ENCODE measurements at regions not wholly inside any gene's neighbourhood (a gene's known extent, or its start where the extent isn't known, plus 50 kb on each side); places are given as distances from the start of the nearest gene placed in this dataset.
A peak's percentile ranks its signal among the peaks of the same experiment; 100 is the strongest.

GRCh38 chr18:73918816-73919215 lies 228.8 kb downstream of the FBXO15 start:
- no peak for DNase-seq

DNA sequence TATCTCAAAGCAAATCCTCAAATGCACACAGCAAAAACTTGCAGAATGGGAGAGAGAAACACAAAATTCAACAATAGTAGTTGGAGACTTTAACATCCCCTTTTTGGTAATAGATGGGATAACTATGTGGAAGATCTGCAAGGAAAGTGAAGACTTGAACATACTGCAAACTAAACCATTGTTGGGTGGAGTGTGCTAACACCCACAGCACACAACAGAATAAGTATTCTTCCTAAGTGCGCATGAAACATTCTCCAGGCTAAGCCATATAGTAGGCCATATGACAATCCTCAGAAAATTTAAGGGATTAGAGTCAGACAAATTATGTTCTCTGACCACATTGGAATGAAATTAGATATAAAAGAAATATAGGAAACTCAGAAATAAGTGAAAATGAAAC lies 230.6 kb downstream of the FBXO15 start:
- no peak for DNase-seq

- no peak for DNase-seq
Measured at GRCh38 chr18:73913505-73913904, 234.1 kb downstream of the FBXO15 start.

DNA sequence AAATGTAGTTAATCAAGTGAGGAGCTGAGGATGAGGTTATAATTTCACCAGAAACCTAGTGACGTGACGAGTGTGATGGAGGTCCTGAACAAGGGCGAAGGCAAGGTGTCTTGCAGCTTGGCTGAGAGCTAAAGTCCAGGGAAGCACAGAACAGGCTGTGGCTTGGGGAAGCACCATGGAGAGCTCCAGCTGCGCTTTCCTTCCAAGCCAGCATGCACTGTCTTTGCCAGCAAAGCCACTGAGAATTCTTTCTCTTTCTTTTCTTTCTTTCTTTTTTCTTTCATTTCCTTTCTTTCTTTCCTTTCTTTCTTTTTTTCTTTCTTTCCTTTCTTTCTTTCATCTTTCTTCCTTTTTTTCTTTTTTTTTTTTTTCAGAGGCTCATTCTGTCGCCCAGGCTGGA lies 239.3 kb downstream of the FBXO15 start:
- peak; percentile 42 for DNase-seq

DNA sequence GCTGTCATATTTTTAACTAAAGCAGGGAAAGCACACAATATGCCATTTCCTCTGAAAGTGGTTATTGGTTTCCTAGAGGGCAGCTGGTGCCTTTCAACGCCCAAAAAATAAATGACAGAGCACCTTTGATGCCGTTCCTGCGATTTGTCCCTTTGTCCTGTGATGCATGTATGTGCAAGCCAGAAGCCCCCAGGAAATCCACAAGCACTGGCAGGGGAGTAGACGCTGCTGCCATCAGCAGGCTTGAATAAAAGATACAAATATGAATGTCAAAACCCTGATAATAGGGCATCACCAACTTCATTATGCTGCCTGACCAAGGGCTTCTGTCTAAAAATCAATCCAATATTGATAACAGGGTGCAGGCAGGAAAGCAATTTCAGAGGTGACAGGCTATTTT lies 246.1 kb downstream of the FBXO15 start:
- no peak for DNase-seq

GRCh38 chr18:73901151-73901550 lies 246.5 kb downstream of the FBXO15 start:
- DNase-seq: no peak

DNA sequence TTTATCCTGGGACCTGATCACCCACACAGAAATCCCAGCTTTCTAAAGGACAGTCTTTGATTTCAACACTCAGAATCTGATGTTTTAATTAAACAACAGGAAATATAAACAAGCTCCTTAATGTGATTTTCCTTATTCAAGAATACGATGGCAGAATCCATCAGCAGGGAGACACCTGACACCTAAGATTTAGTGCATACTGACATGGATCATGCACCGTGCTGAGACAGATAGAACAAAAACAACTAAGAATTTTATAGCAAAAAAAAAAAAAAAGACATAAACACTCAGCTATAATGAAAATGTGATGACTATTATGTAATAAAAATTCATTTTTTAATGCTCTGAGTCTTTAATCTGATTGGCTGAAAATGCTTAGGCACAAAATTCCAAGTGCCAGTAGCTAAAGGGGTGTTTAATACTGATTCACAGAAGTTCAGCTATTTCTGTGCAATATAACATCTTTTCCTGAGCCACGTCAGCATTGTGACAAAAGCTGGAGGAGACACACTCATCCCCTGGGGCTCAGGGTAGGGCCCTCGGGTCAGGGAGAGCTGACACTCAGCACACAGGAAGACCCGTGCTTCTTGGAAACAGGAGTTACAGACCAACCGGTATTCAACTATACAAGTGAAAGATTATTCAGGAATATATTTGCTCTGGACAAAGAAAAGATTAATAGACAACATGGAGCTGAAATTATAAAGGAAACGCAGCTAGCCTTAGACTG lies 247.4 kb downstream of the FBXO15 start:
- DNase-seq: no peak

DNA sequence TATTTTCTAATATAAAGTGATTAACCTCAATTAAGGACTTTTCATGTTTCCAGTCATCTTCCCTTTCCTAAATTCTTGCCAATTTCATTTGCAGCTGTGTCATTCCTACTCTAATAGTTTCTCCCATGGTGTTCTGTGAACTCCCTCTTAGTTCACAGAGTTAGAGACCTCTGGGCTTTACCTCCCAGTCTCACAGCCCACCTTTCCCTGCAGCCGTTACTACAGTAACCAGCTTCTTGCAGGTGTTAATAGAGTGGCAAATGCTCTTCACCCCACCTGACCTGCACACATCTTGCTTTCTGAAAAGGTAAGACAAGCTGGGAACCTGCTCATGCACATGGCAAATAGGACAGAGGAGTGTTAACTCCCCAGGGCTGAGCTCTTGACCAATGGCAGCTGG lies 250.1 kb downstream of the FBXO15 start:
- no peak for DNase-seq

GRCh38 chr18:73896685-73897084 lies 250.9 kb downstream of the FBXO15 start:
- no peak for DNase-seq

- DNase-seq: no peak
Measured at GRCh38 chr18:73895701-73896100, 251.9 kb downstream of the FBXO15 start.

GRCh38 chr18:73893880-73894279 lies 253.8 kb downstream of the FBXO15 start:
- no peak for DNase-seq

DNA sequence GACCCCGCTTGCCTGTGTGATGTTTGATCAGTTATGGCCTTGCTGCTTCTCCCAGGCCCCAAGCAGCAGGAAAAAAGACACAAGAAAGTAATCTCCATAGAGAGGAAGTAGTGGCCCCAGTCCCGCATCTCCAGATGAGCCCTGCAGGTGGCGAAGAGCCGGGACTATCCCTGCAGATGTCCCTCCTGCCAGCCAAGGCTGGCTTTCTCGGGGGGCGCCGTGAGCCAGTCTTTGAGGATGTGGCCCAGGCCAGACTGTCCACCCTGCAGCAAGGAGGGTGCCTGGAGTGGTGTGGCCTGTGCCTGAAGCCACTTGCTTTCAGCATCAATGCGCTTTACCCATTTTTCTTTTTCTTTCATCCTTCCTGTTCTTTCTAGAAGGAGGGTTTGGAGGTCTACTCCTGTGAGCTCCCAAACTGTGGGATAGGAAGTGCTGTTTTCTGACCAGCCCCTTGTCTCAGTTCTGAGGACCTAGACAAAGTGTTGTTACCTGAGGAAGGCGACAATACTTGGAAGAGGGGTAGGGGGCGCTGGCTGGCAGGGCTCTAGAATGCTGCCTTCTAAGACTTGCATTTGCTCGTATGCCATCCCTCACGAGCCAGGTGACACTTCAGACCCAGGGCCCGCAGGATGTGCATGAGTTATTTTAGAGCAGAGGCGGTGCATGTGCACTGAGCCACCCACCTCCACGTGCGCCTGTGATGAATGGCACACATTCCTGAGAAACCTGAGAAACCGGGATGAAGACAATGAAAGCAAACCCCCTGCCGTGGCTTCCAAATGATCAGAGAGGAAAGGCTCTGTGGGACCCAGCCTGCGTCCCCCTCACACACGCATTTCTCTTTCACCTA lies 255.8 kb downstream of the FBXO15 start:
- DNase-seq: no peak

DNA sequence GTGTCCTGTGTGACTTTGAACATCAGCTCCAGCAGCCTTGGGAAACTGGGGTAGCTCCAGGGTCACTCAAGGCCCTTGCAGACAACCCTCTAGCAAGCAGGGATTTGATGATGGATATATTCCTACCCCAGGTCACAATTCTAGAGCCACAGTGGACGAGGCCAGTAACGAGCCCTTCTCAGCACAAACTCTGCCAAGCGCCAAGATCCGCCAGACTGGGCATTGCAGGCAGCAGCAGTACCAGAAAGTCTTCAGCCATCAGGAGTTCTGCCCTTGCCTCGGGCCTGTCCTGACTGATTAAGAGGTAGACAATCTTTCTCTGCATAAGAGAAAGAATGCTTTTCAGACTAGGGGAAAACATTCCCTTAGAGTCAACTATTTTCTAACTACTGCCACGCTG lies 259.1 kb downstream of the FBXO15 start:
- no peak for DNase-seq

GRCh38 chr18:73887801-73888200 lies 259.8 kb downstream of the FBXO15 start:
- no peak for DNase-seq

GRCh38 chr18:73884868-73885267 lies 262.8 kb downstream of the FBXO15 start:
- no peak for DNase-seq

DNA sequence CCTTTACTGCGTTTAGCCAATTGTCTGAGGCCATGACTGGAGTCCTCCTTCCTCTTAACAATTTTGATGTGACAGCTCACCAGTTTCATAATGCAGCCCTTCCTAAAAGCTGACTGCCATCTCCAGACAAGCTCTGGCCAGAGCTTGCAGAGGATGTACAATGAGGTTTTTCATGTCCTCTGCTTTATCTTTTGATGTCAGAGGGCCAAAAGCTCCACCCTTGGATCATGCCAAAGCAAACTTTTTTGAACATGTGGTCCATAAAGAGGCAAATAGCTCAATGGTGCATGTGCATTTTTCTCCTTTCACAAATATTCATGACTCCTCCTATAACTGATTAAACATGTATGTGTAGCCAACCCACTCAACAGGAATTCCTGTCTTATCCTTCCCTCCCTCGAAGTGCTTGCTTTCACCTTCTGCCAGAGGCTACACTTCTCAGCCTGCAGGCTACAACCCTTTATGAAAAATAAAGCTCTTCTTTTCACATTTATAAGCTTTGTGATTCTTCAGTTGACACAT lies 266.2 kb downstream of the FBXO15 start:
- peak; percentile 39 for DNase-seq

- peak; percentile 6 for DNase-seq
Measured at GRCh38 chr18:73880387-73880786, 267.2 kb downstream of the FBXO15 start.

DNA sequence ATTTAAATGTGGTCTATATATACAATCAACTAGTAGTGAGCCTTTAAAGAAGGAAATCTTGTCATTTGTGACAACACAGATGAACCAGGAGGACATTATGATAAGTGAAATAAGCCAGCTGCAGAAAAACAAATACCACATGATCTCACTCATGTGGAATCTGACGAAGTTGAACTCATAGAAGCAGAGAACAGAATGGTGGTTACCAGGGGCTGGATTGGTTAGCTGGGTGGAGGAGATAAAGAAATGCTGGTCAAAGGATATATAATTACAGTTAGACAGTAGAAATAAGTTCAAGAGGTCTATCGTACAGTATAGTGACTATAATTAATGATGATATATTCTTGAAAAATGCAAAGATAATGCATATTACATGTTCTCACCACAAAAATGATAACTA lies 267.9 kb downstream of the FBXO15 start:
- peak; percentile 77 for DNase-seq

- DNase-seq: peak; percentile 18
Measured at GRCh38 chr18:73879328-73879727, 268.3 kb downstream of the FBXO15 start.

GRCh38 chr18:73869182-73869581 lies 278.5 kb downstream of the FBXO15 start:
- no peak for DNase-seq

DNA sequence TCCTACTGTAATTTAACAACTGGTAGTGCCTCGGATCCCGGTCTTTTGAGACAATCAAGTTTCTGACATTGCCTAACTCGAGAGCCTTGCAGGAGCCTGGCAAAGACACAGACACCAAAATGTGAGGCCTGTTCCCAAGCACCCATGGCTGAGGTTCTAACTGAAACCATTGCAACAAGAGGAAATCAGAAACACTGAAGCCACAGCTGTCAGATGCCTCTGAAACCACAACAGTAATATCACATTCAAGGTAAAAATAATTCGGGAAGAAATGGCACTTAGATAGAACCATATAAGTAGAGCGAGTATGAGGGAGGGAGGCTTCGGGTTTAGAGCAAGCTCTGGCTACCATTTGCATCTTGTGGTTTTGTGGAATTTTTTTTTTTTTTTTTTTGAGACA lies 285.9 kb downstream of the FBXO15 start:
- no peak for DNase-seq

GRCh38 chr18:73859837-73860397 lies 287.7 kb downstream of the FBXO15 start:
- DNase-seq: no peak

GRCh38 chr18:73852789-73853549 lies 294.7 kb downstream of the FBXO15 start:
- DNase-seq: no peak

All from fibroblast of skin of back (primary cell).